GM19438 (cell line): ENCODE measurements at regions not wholly inside any gene's neighbourhood (a gene's known extent, or its start where the extent isn't known, plus 50 kb on each side); places are given as distances from the start of the nearest gene placed in this dataset.

Source experiments
- ATAC-seq: cut with Tn5 transposase; IDR thresholded peaks from one replicate; pipeline ENCODE4 v1.9.1; 2021; ENCODE audit warnings: low read depth; ENCODE audit not compliant: unreplicated experiment

GRCh38 chr6:170024940-170025339, 265.9 kb downstream of the DLL1 start:
- ATAC-seq, result no peak

GRCh38 chr6:170023620-170024521, 267.0 kb downstream of the DLL1 start:
- ATAC-seq, result no peak

- no peak for ATAC-seq
These were observed 267.9 kb downstream of the DLL1 start for GRCh38 chr6:170022827-170023619.

DNA sequence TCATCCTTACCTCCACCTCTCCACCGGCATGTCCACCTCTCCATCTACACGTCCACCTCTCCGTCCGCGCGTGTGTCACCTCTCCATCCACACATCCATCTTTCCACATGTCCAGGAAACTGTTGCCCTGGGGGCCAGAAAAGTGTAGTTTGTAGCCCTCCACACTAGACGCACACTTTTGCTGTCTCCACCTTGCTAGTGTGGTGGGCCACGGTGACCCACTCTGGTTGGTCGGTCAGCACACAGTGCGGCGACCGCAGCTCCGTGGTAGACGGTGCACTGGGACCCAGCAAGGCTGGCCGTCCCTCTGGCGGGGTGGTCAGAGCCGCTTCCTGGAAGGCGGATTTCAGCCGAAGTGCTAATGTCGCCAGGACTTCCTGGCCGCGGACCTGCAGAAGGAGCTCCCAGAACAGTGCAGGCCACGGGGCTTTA, 268.6 kb downstream of the DLL1 start:
- ATAC-seq, result no peak

DNA sequence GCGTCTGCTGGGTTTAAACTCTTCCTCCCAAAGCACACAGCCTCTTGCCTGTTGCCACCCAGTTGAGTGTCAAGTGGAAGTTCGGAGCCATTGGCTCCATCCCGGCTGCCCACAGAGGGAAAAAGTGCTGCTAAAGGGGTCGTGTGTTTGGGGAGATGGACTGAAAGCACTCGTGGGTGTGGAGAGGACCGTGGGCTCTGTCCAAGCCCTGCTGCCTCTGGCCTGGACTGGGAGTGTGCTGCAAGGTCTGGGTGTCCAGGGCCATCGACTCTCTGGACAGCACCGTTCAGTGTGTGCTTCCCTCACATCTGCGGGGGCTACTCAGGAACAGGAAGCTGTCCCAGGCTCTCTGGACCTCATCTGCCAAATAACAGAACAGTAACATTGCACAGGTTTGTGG, 269.3 kb downstream of the DLL1 start:
- no peak for ATAC-seq

GRCh38 chr6:170019818-170020583, 268.6 kb downstream of the ERMARD start:
- ATAC-seq, result no peak

GRCh38 chr6:170018936-170019817, 267.8 kb downstream of the ERMARD start:
- no peak for ATAC-seq

- ATAC-seq, result no peak
These were observed 267.1 kb downstream of the ERMARD start for GRCh38 chr6:170018422-170018935.

DNA sequence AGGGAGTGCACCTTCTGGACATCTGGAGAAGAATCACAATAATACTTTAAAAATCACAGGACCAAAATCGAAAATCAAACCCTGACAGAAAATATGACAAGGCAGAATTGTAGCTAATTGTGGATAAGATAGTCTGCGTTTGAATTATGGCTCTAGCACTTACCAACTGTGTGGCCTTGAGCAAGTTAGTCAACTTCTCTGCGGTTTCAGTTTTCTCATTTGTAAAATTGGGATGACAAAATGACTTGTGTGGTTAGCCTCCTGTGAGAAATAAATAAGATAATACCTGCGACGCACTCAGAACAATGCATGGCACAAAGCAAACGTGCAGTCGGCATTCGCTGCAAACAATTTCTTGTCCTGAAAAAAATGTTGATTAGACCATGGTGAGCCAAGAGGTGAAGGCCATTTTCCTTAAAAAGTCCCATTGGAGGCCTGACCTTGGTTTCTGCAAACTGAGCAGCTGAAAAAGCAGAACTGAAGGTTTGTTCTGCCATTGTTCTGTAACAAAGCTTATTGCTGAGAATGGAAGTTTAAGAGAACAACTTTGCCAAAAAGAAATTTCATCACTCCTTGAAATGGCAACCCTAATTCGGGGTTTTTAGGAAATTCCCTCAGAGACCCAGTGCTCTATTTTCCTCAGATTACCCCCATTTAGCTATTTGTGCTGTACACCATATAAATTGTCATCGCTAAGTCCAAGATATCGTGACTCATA, 266.3 kb downstream of the ERMARD start:
- no peak for ATAC-seq

DNA sequence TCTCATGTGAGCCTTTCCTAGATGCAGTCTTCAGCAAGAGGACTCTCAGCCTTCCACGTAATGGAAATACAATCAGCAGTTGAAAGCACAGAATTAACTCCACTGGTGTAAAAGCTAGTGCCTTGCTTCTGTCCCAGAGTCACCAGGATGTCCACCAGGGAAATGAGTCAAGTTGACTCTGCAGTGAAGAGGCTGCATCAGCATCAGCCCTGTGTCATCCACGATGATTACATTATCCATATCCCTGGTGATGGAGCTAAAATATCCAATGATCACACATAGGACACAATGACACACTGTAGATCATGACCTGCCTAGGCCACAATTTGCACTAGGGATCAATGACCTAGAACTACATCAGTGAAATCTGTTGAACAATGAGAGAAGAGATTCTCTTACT, 262.4 kb downstream of the ERMARD start:
- ATAC-seq, result no peak

DNA sequence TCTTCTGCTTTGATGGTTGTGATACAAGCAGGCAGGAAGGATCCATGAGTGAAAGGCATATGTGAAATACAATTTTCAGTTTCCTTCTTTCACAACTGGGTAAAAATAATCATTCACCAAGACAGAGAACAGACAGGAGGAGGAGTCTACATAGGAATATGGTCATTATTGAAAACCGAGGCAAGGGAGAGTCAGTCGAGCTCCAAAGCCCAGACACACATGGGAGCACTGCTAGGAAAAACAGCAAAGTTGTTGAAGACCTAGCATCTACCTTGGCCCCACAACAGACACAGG, 260.6 kb downstream of the ERMARD start:
- no peak for ATAC-seq

GRCh38 chr6:170011204-170012036, 260.0 kb downstream of the ERMARD start:
- ATAC-seq, result no peak

GRCh38 chr6:170010665-170011203, 259.3 kb downstream of the ERMARD start:
- no peak for ATAC-seq

DNA sequence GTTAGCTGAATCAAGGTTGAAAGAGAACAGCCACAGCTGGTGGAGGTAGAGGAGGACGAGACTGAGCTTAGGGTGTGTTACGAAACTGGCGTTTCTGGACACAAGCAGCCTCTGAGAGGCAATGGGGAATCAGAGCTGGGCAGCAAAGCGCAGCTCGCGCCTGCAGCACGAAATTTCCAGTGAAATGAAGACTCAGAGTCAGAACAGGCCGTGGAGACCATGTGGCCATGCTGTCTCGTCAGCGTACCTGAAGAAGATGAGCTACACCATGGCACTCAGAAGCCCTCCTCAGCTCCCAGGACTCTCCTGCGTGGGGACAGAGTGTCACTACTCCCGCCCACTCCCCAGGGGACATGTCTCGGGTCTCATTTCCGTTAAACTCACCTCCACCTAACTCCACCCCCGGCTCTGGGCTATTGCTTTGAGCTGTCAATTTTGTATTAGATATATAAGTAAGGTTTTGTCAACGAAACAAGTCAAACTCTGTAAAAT, 256.9 kb downstream of the ERMARD start:
- no peak for ATAC-seq

DNA sequence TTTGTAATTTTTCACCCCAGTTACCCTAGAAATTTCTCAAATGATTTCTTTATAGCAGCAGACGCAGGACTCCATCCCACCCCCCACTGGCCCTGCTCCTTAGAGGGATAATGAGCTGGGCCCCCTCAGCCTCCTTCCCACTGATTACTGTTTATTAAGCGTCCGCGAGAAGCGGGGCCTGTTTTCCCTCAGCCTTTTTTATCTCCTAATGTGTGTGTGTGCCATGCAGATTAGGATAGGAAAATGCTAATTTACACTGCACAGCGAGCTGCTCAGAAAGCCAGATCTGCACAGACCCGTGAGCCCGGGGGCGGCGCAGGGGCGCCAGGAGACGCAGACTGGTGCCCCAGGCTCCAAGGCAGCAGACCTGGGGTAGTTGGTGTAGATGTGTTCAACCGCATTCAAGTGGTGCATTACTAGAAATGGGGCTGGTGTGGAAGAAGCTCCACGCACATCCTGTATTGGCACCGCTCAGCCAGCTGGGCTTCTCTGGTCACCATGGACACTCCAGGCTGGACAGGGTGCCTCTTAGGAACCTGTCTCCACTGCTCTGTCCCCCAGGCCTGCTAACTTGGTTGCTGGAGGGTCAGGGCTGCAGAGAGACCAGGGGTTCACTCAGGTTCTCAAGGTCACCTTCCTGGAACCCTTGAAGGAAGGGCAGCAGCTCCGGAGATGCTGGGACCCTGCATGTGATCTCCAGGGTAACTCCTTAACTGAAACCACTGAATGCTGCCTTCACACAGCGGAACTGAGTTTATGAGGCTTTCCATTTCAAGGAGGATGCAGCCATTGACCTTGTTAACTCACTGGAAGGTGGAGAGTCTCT, 256.3 kb downstream of the ERMARD start:
- no peak for ATAC-seq

DNA sequence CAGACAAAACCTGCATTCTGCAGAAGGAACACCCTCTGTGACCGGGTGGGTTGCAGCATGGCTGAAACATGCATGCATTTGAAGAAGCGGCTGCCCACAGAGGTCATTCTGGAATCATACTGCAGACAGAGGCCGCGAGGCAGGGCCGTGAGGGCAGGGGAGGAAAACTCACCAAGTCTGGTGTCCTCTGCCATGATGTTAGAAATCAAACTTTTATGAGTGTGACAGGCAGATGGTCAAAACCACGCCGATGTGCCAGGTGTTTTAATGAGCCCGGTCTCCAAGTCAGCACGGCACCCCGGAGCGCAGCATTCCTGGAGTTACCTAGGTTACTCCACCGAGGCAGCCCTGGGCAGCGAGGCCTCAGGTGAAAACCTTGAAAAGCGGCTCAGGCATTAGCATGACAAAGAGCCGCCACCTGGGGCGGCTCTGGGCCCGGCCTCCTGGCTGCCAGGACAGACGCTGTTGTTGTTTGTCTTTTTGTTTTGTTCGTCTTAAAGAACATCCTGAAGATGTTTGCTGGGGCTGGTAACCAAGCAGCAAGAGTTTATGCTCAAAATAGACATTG, 255.6 kb downstream of the ERMARD start:
- no peak for ATAC-seq
